H9 (cell line): ENCODE measurements at regions not wholly inside any gene's neighbourhood (a gene's known extent, or its start where the extent isn't known, plus 50 kb on each side); places are given as distances from the start of the nearest gene placed in this dataset.

Source experiments
- DNase-seq: peaks from one replicate; pipeline ENCODE4 v3.0.0-alpha.2; 2017
- H2AFZ ChIP-seq: one replicate; pipeline ENCODE4 v1.6.1; 2013; ENCODE audit warnings: mild to moderate bottlenecking, low read length, control low read depth, moderate library complexity
- H2AK5ac ChIP-seq: 2 replicates; pipeline ENCODE4 v1.6.1; 2013; ENCODE audit warnings: low read length, control low read depth, mixed read lengths; ENCODE audit not compliant: insufficient read length
- H2BK120ac ChIP-seq: one replicate; pipeline ENCODE4 v1.6.1; 2013; ENCODE audit warnings: low read depth, mild to moderate bottlenecking, low read length, control low read depth, inconsistent platforms; ENCODE audit not compliant: poor library complexity, severe bottlenecking
- H2BK12ac ChIP-seq: 2 replicates; pipeline ENCODE4 v1.6.1; 2013; ENCODE audit warnings: low read length, control low read depth, mixed read lengths, low read depth; ENCODE audit not compliant: insufficient read length
- H2BK15ac ChIP-seq: 2 replicates; pipeline ENCODE4 v1.6.1; 2013; ENCODE audit warnings: low read depth, low read length, control low read depth
- H2BK20ac ChIP-seq: one replicate; pipeline ENCODE4 v1.6.1; 2013; ENCODE audit warnings: low read depth, mild to moderate bottlenecking, low read length, control low read depth, inconsistent platforms; ENCODE audit not compliant: poor library complexity, severe bottlenecking
- H2BK5ac ChIP-seq: 2 replicates; pipeline ENCODE4 v1.6.1; 2013; ENCODE audit warnings: low read length, control low read depth, mixed read lengths; ENCODE audit not compliant: insufficient read length
- H3K14ac ChIP-seq: 2 replicates; pipeline ENCODE4 v1.6.1; 2013; ENCODE audit warnings: low read length, control low read depth; ENCODE audit not compliant: insufficient read depth
- H3K18ac ChIP-seq: 2 replicates; pipeline ENCODE4 v1.6.1; 2013; ENCODE audit warnings: low read depth, mild to moderate bottlenecking, mixed read lengths, low read length, control low read depth; ENCODE audit not compliant: insufficient read length
- H3K23ac ChIP-seq: 2 replicates; pipeline ENCODE4 v1.6.1; 2013; ENCODE audit warnings: low read length, control low read depth, mixed read lengths, low read depth; ENCODE audit not compliant: insufficient read length
- H3K23me2 ChIP-seq: 2 replicates; pipeline ENCODE4 v1.6.1; 2013; ENCODE audit warnings: low read depth, mild to moderate bottlenecking, mixed read lengths, low read length, control low read depth; ENCODE audit not compliant: insufficient read length, poor library complexity, severe bottlenecking
- H3K27ac ChIP-seq: 2 replicates; pipeline ENCODE4 v1.5.1; 2013; ENCODE audit warnings: low read length, control low read depth, mixed read lengths, low read depth; ENCODE audit not compliant: insufficient read length
- H3K27me3 ChIP-seq: 2 replicates; pipeline ENCODE4 v1.6.1; 2013; ENCODE audit warnings: low read length, control low read depth, inconsistent platforms; ENCODE audit not compliant: insufficient read depth
- H3K4ac ChIP-seq: 2 replicates; pipeline ENCODE4 v1.6.1; 2013; ENCODE audit warnings: low read depth, mild to moderate bottlenecking, control low read depth, inconsistent platforms, low read length, moderate library complexity
- H3K4me1 ChIP-seq: 2 replicates; pipeline ENCODE4 v1.6.1; 2013; ENCODE audit warnings: low read length, control low read depth, inconsistent platforms; ENCODE audit not compliant: insufficient read depth
- H3K4me2 ChIP-seq: 2 replicates; pipeline ENCODE4 v1.6.1; 2013; ENCODE audit warnings: low read length, control low read depth, mixed read lengths; ENCODE audit not compliant: insufficient read length, insufficient read depth
- H3K56ac ChIP-seq: 2 replicates; pipeline ENCODE4 v1.6.1; 2013; ENCODE audit warnings: low read depth, mild to moderate bottlenecking, mixed read lengths, low read length, control low read depth; ENCODE audit not compliant: insufficient read length
- H3K79me1 ChIP-seq: 2 replicates; pipeline ENCODE4 v1.6.1; 2013; ENCODE audit warnings: low read depth, mild to moderate bottlenecking, moderate library complexity, low read length, control low read depth, inconsistent platforms; ENCODE audit not compliant: insufficient read depth, poor library complexity, severe bottlenecking
- H3K79me2 ChIP-seq: 2 replicates; pipeline ENCODE4 v1.6.1; 2013; ENCODE audit warnings: low read length, control low read depth, inconsistent platforms; ENCODE audit not compliant: insufficient read depth
- H3K9ac ChIP-seq: 2 replicates; pipeline ENCODE4 v1.6.1; 2013; ENCODE audit warnings: low read length, control low read depth, mixed read lengths; ENCODE audit not compliant: insufficient read length; ENCODE audit errors: extremely low read depth
- H3K9me3 ChIP-seq: one replicate; pipeline ENCODE4 v1.6.1; 2013; ENCODE audit warnings: low read depth, low read length, inconsistent platforms; ENCODE audit not compliant: control insufficient read depth
- H3T11ph ChIP-seq: one replicate; pipeline ENCODE4 v1.6.1; 2013; ENCODE audit warnings: mild to moderate bottlenecking, low read length, control low read depth, inconsistent platforms
- H4K20me1 ChIP-seq: one replicate; pipeline ENCODE4 v1.6.1; 2013; ENCODE audit not compliant: control insufficient read depth, insufficient read length, insufficient read depth
- H4K5ac ChIP-seq: 2 replicates; pipeline ENCODE4 v1.6.1; 2013; ENCODE audit warnings: low read depth, mild to moderate bottlenecking, mixed read lengths, low read length, control low read depth; ENCODE audit not compliant: insufficient read length
- H4K8ac ChIP-seq: replicated peaks from 2 replicates; pipeline ENCODE4 v1.6.1; 2013; ENCODE audit warnings: low read length, control low read depth, mixed read lengths, low read depth; ENCODE audit not compliant: insufficient read length
- H4K91ac ChIP-seq: 2 replicates; pipeline ENCODE4 v1.6.1; 2013; ENCODE audit warnings: low read depth, mild to moderate bottlenecking, moderate library complexity, mixed read lengths, low read length, control low read depth; ENCODE audit not compliant: insufficient read length
- H3K27ac Mint-ChIP-seq, 3 experiments: 2 replicates in 2 of 3; 3 replicates in 1 of 3; pipeline ENCODE4 v1.8.0; 2020 to 2021; ENCODE audit warnings: mixed read lengths in 3 of 3, mild to moderate bottlenecking in 1 of 3, moderate library complexity in 1 of 3
- H3K27me3 Mint-ChIP-seq: 2 replicates; pipeline ENCODE4 v1.8.0; 2021; ENCODE audit warnings: low read depth, mild to moderate bottlenecking, moderate library complexity, mixed read lengths
- H3K36me3 Mint-ChIP-seq, 3 experiments: 2 replicates in 2 of 3; 3 replicates in 1 of 3; pipeline ENCODE4 v1.8.0; 2020 to 2021; ENCODE audit warnings: low read depth in 3 of 3, mixed read lengths in 3 of 3; ENCODE audit not compliant: insufficient read depth in 1 of 3
- H3K4me1 Mint-ChIP-seq, 2 experiments: 2 replicates each; pipeline ENCODE4 v1.8.0; 2020; ENCODE audit warnings: mixed read lengths in 2 of 2
- H3K4me3 Mint-ChIP-seq, 2 experiments: 2 replicates in 1 of 2; 3 replicates in 1 of 2; pipeline ENCODE4 v1.8.0; 2020 to 2021; ENCODE audit warnings: mild to moderate bottlenecking in 2 of 2, mixed read lengths in 2 of 2, moderate library complexity in 1 of 2
- H3K9me3 Mint-ChIP-seq, 2 experiments: 2 replicates in 1 of 2; 3 replicates in 1 of 2; pipeline ENCODE4 v1.8.0; 2020; ENCODE audit warnings: mild to moderate bottlenecking in 2 of 2, mixed read lengths in 2 of 2, moderate library complexity in 1 of 2
- CTCF ChIP-seq: fragments of 200-600 bp; sonication (generic); conservative IDR thresholded peaks from 3 replicates; pipeline ENCODE4 v1.8.0; 2021; ENCODE audit warnings: antibody characterized with exemption, mild to moderate bottlenecking
- WGBS: extraction: QIAGEN DNeasy Blood & Tissue Kit; methylation state at CpG from one replicate; pipeline ENCODE4 v1.1.7; 2013; ENCODE audit warnings: missing lambda C conversion rate, low lambda C conversion rate, mixed read lengths; ENCODE audit not compliant: insufficient read length; ENCODE audit errors: extremely low coverage; 5-methylcytosine and 5-hydroxymethylcytosine counted together

- no CpG with 5 or more reads among the region's 8 CpGs for WGBS
- H2BK120ac ChIP-seq: no peak overlapping the region
- no peaks in the 10 kb centered on the region for H3K23me2 ChIP-seq
- Mint-ChIP-seq H3K9me3 (peaks cover 31 to 33% of the 10 kb centered on the region in 2 experiments), H3K27ac (peak overlapping the region in 1 of 3 experiments; percentile 52; a peak in 1 of 7 replicates), H3K4me1 (peaks cover 12 to 18% of the 10 kb centered on the region in 2 experiments), H3K36me3 (peaks cover 17 to 42% (median 17%) of the 10 kb centered on the region in 3 experiments), H3K4me3 (no peak overlapping the region), H3K27me3 (no peaks in the 10 kb centered on the region)
- no peak overlapping the region for H2BK20ac ChIP-seq
- no peaks in the 10 kb centered on the region for H3K79me1 ChIP-seq
- no peak overlapping the region for H2AK5ac ChIP-seq
- no peaks in the 10 kb centered on the region for H3K79me2 ChIP-seq
- H3K9me3 ChIP-seq: no peaks in the 10 kb centered on the region
- H4K20me1 ChIP-seq: no peaks in the 10 kb centered on the region
- no peak overlapping the region for H3K27ac ChIP-seq
- TF ChIP-seq CTCF: no peak
- H4K8ac ChIP-seq: no peak overlapping the region
- H3K23ac ChIP-seq: no peak overlapping the region
- H4K91ac ChIP-seq: no peak overlapping the region
- no peak overlapping the region for H3T11ph ChIP-seq
- H3K9ac ChIP-seq: no peak overlapping the region
- no peak overlapping the region for H2BK12ac ChIP-seq
- H3K27me3 ChIP-seq: no peaks in the 10 kb centered on the region; the same call in 1 of the 2 replicates
- H3K4me2 ChIP-seq: no peak overlapping the region
- H3K14ac ChIP-seq: no peak overlapping the region
- H4K5ac ChIP-seq: no peak overlapping the region
- no peak overlapping the region for H2BK15ac ChIP-seq
- no peaks in the 10 kb centered on the region; the same call in 1 of the 2 replicates for H3K4me1 ChIP-seq
- H3K4ac ChIP-seq: no peak overlapping the region
- DNase-seq: peak; percentile 36
- no peak overlapping the region for H3K18ac ChIP-seq
- H2AFZ ChIP-seq: no peak overlapping the region
- no peak overlapping the region for H2BK5ac ChIP-seq
- no peak overlapping the region for H3K56ac ChIP-seq
Observed at GRCh38 chr1:88088481-88088880, 595.6 kb upstream of the PKN2 start.
